ENCODE measurements at regions not wholly inside any gene's neighbourhood (a gene's known extent, or its start where the extent isn't known, plus 50 kb on each side); places are given as distances from the start of the nearest gene placed in this dataset.

- TF ChIP-seq, protein P1, sequence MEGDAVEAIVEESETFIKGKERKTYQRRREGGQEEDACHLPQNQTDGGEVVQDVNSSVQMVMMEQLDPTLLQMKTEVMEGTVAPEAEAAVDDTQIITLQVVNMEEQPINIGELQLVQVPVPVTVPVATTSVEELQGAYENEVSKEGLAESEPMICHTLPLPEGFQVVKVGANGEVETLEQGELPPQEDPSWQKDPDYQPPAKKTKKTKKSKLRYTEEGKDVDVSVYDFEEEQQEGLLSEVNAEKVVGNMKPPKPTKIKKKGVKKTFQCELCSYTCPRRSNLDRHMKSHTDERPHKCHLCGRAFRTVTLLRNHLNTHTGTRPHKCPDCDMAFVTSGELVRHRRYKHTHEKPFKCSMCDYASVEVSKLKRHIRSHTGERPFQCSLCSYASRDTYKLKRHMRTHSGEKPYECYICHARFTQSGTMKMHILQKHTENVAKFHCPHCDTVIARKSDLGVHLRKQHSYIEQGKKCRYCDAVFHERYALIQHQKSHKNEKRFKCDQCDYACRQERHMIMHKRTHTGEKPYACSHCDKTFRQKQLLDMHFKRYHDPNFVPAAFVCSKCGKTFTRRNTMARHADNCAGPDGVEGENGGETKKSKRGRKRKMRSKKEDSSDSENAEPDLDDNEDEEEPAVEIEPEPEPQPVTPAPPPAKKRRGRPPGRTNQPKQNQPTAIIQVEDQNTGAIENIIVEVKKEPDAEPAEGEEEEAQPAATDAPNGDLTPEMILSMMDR (IDR thresholded peaks at IDR 0.05; ENCODE audit: insufficient read depth, low read length, poor library complexity, severe bottlenecking): no peak
- no peak for TF ChIP-seq EZH2phosphoT487 (conservative IDR thresholded peaks at IDR 0.05; ENCODE audit: low read length)
Measured at GRCh38 chr1:4593106-4593505, 61.3 kb upstream of the AJAP1 start.
